Tibial nerve (tissue), 4 donors: ENCODE measurements at regions not wholly inside any gene's neighbourhood (a gene's known extent, or its start where the extent isn't known, plus 50 kb on each side); places are given as distances from the start of the nearest gene placed in this dataset.

ENCODE experiments used
- DNase-seq, 2 donors: peaks; one replicate each; pipeline ENCODE4 v3.0.0-alpha.2; 2019; ENCODE audit warnings: low spot score in 2 of 2
- H3K27ac ChIP-seq, 4 donors: fragments of 200-600 bp; sonication (generic) in 3 of 4; one replicate each; pipeline ENCODE4 v1.5.1; 2017 to 2019; ENCODE audit warnings: mild to moderate bottlenecking in 1 of 4
- H3K27me3 ChIP-seq, 2 donors: fragments of 200-600 bp; sonication (generic) in 1 of 2; one replicate each; pipeline versions ENCODE4 v1.5.1 to v1.6.0; 2017 to 2019
- H3K36me3 ChIP-seq, 3 donors: fragments of 200-600 bp; sonication (generic); one replicate each; pipeline ENCODE4 v1.5.1; 2018 to 2019
- H3K4me1 ChIP-seq, 4 donors: fragments of 200-600 bp; sonication (generic) in 3 of 4; one replicate each; pipeline ENCODE4 v1.5.1; 2017 to 2019
- H3K4me3 ChIP-seq, 4 donors: fragments of 200-600 bp; sonication (generic) in 3 of 4; one replicate each; pipeline ENCODE4 v1.5.1; 2017 to 2019; ENCODE audit warnings: mild to moderate bottlenecking in 1 of 4, moderate library complexity in 1 of 4
- H3K9me3 ChIP-seq, 4 donors: fragments of 200-600 bp; sonication (generic) in 3 of 4; one replicate each; pipeline ENCODE4 v1.5.1; 2017 to 2019
- CTCF ChIP-seq, 5 experiments: fragments of 200-600 bp in 3 of 5; fragments of 450-650 bp in 2 of 5; sonication (generic) in 3 of 5; IDR thresholded peaks; one replicate each; pipeline ENCODE4 v1.5.1; 2016 to 2019; ENCODE audit warnings: antibody characterized with exemption in 5 of 5, mild to moderate bottlenecking in 3 of 5, moderate library complexity in 2 of 5
- EP300 ChIP-seq, 2 donors: sonication (generic); formaldehyde crosslinking; IDR thresholded peaks; one replicate each; pipeline ENCODE4 v1.6.1; 2017; ENCODE audit warnings: antibody characterized with exemption in 2 of 2, mild to moderate bottlenecking in 1 of 2
- POLR2A ChIP-seq, 2 donors: fragments of 450-650 bp; IDR thresholded peaks; one replicate each; pipeline ENCODE4 v1.6.1; 2017; ENCODE audit warnings: antibody characterized with exemption in 2 of 2, mild to moderate bottlenecking in 2 of 2, moderate library complexity in 2 of 2
- WGBS, 2 donors: methylation state at CpG; one replicate each; pipeline ENCODE4 v1.1.5; 2018; 5-methylcytosine and 5-hydroxymethylcytosine counted together

GRCh38 chr3:99031778-99032177, 130.3 kb upstream of the DCBLD2 start:
- WGBS, 2 donors = 87 to 91% methylated on average over 4 of the region's 4 CpGs
- Histone ChIP-seq H3K36me3 (no peaks in the 10 kb centered on the region), H3K27me3 (no peaks in the 10 kb centered on the region), H3K27ac (no peak overlapping the region), H3K9me3 (peaks cover 0 to 18% (median 3%) of the 10 kb centered on the region in 4 donors), H3K4me1 (no peaks in the 10 kb centered on the region), H3K4me3 (no peak overlapping the region)
- TF ChIP-seq EP300 (IDR thresholded peaks at IDR 0.05) (no peak), POLR2A (IDR thresholded peaks at IDR 0.05) (no peak), CTCF (IDR thresholded peaks at IDR 0.05) (no peak)
- no peak for DNase-seq

- 21 to 25% methylated on average over 2 of the region's 2 CpGs for WGBS, 2 donors
- H3K4me3 ChIP-seq = no peak overlapping the region
- H3K27ac ChIP-seq = no peak overlapping the region
- H3K9me3 ChIP-seq = peaks cover 0 to 10% (median 3%) of the 10 kb centered on the region in 4 donors
- H3K27me3 ChIP-seq = no peaks in the 10 kb centered on the region
- TF ChIP-seq CTCF (IDR thresholded peaks at IDR 0.05) = peak; percentile 40 to 76 (median 58)
- TF ChIP-seq EP300 (IDR thresholded peaks at IDR 0.05) = no peak
- TF ChIP-seq POLR2A (IDR thresholded peaks at IDR 0.05) = no peak
- H3K4me1 ChIP-seq = no peaks in the 10 kb centered on the region
- peak in 1 of 2 donors; percentile 25 for DNase-seq
- no peaks in the 10 kb centered on the region for H3K36me3 ChIP-seq
Measured at GRCh38 chr3:99023590-99024192, 122.2 kb upstream of the DCBLD2 start.

GRCh38 chr3:99021466-99021865, 120.0 kb upstream of the DCBLD2 start:
- Histone ChIP-seq H3K4me1 (no peaks in the 10 kb centered on the region), H3K36me3 (no peaks in the 10 kb centered on the region), H3K27me3 (no peaks in the 10 kb centered on the region), H3K27ac (no peak overlapping the region), H3K9me3 (no peaks in the 10 kb centered on the region), H3K4me3 (no peak overlapping the region)
- no peak for TF ChIP-seq POLR2A (IDR thresholded peaks at IDR 0.05)
- TF ChIP-seq CTCF (IDR thresholded peaks at IDR 0.05) = no peak
- no peak for TF ChIP-seq EP300 (IDR thresholded peaks at IDR 0.05)
- 100% methylated on average over 1 of the region's 1 CpG for WGBS, 2 donors
- no peak for DNase-seq

GRCh38 chr3:99016452-99016851, 115.0 kb upstream of the DCBLD2 start:
- Histone ChIP-seq H3K27me3 (no peaks in the 10 kb centered on the region), H3K27ac (no peak overlapping the region), H3K4me1 (no peaks in the 10 kb centered on the region), H3K9me3 (no peaks in the 10 kb centered on the region), H3K4me3 (no peak overlapping the region), H3K36me3 (no peaks in the 10 kb centered on the region)
- WGBS, 2 donors = 59 to 65% methylated on average over 1 of the region's 1 CpG
- TF ChIP-seq CTCF (IDR thresholded peaks at IDR 0.05) (no peak), EP300 (IDR thresholded peaks at IDR 0.05) (no peak), POLR2A (IDR thresholded peaks at IDR 0.05) (no peak)
- DNase-seq = no peak

- no peak overlapping the region for H3K4me3 ChIP-seq
- TF ChIP-seq POLR2A (IDR thresholded peaks at IDR 0.05) (no peak), EP300 (IDR thresholded peaks at IDR 0.05) (no peak), CTCF (IDR thresholded peaks at IDR 0.05) (no peak)
- no peak overlapping the region for H3K27ac ChIP-seq
- H3K9me3 ChIP-seq = no peaks in the 10 kb centered on the region
- H3K27me3 ChIP-seq = no peaks in the 10 kb centered on the region
- H3K36me3 ChIP-seq = no peaks in the 10 kb centered on the region
- 52 to 72% methylated on average over 3 of the region's 3 CpGs for whole genome bisulfite sequencing, 2 donors
- DNase-seq = no peak
- H3K4me1 ChIP-seq = no peaks in the 10 kb centered on the region
Measured at GRCh38 chr3:99013777-99014315, 112.4 kb upstream of the DCBLD2 start.
